ENCODE measurements at regions not wholly inside any gene's neighbourhood (a gene's known extent, or its start where the extent isn't known, plus 50 kb on each side); places are given as distances from the start of the nearest gene placed in this dataset.

DNA sequence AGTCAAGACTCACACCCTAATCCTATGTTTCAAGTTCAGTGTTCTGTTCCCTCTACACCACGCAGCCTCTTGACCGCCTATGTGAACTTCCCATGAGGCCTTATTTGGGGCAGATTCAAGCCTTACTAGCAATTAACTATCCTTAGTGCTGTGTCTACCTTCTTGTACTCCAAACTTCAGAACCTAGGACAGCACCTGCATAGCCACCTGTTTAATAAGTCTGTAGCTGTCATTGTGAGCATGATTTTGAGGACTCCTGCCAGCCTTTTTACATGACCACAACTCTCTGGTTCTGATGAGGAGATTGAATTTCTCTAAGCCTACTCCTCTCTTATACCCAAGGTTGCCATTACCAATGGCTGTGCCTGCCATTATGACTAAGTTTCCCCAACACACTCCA lies 50.8 kb upstream of the PCSK1 start:
- TF ChIP-seq YY1 (IDR thresholded peaks at IDR 0.05; ENCODE audit: insufficient read depth, insufficient read length), result no peak
- no peak for TF ChIP-seq SUZ12 (IDR thresholded peaks at IDR 0.05; ENCODE audit: extremely low read depth, insufficient read depth, insufficient read length)
- TF ChIP-seq ZNF274 (IDR thresholded peaks at IDR 0.05; ENCODE audit: low read depth, low read length), result no peak
